Natural killer cell (primary cell): ENCODE measurements at regions not wholly inside any gene's neighbourhood (a gene's known extent, or its start where the extent isn't known, plus 50 kb on each side); places are given as distances from the start of the nearest gene placed in this dataset.

Source experiments
- ATAC-seq, 3 donors: fragments of 150-1000 bp in 2 of 3; fragments of 200-7000 bp in 1 of 3; cut with Tn5 transposase; 1 replicate in 1 of 3; 2 replicates in 2 of 3; pipeline ENCODE4 v1.10.0; 2021; ENCODE audit warnings: mild to moderate bottlenecking in 2 of 3, moderate library complexity in 2 of 3
- DNase-seq, 2 donors: peaks; one replicate each; pipeline versions ENCODE4 v3.0.0 to v3.0.0-alpha.2; 2013 to 2021; ENCODE audit warnings: mixed read lengths in 1 of 2
- H3K27ac ChIP-seq: one replicate; pipeline ENCODE4 v1.5.1; 2013; ENCODE audit warnings: mild to moderate bottlenecking, low read length
- H3K27me3 ChIP-seq: one replicate; pipeline ENCODE4 v1.6.1; 2013; ENCODE audit warnings: low read length; ENCODE audit not compliant: control insufficient read depth, insufficient read depth
- H3K36me3 ChIP-seq: one replicate; pipeline ENCODE4 v1.6.1; 2013; ENCODE audit warnings: low read length; ENCODE audit not compliant: control insufficient read depth, insufficient read depth
- H3K4me1 ChIP-seq: one replicate; pipeline ENCODE4 v1.6.1; 2013; ENCODE audit warnings: low read length; ENCODE audit not compliant: control insufficient read depth, insufficient read depth
- H3K4me3 ChIP-seq: one replicate; pipeline ENCODE4 v1.5.1; 2013; ENCODE audit warnings: low read length
- H3K9me3 ChIP-seq: one replicate; pipeline ENCODE4 v1.6.1; 2013; ENCODE audit warnings: low read length; ENCODE audit not compliant: control insufficient read depth, insufficient read depth
- H3K27ac Mint-ChIP-seq, 2 donors: one replicate each; pipeline ENCODE4 v1.8.0; 2022; ENCODE audit warnings: mild to moderate bottlenecking in 2 of 2, mixed read lengths in 2 of 2, moderate library complexity in 1 of 2
- H3K27me3 Mint-ChIP-seq, 2 donors: one replicate each; pipeline ENCODE4 v1.8.0; 2022; ENCODE audit warnings: low read depth in 2 of 2, mixed read lengths in 2 of 2
- H3K36me3 Mint-ChIP-seq: one replicate; pipeline ENCODE4 v1.8.0; 2022; ENCODE audit warnings: mixed read lengths
- H3K4me1 Mint-ChIP-seq, 2 donors: one replicate each; pipeline ENCODE4 v1.8.0; 2022; ENCODE audit warnings: mixed read lengths in 2 of 2
- H3K4me3 Mint-ChIP-seq: one replicate; pipeline ENCODE4 v1.8.0; 2022; ENCODE audit warnings: mild to moderate bottlenecking, moderate library complexity, mixed read lengths
- H3K9me3 Mint-ChIP-seq, 2 donors: one replicate each; pipeline ENCODE4 v1.8.0; 2022; ENCODE audit warnings: mixed read lengths in 2 of 2
- WGBS: methylation state at CpG from one replicate; pipeline ENCODE4 v1.1.7; 2013; ENCODE audit warnings: missing lambda C conversion rate; ENCODE audit not compliant: insufficient coverage; 5-methylcytosine and 5-hydroxymethylcytosine counted together
- intact Hi-C: fragments of 100-400 bp; cut with micrococcal nuclease; formaldehyde crosslinking; loops from one replicate; pipeline ENCODE4 v1.14.2; 2022
- TF ChIP-seq, protein P1 (sequence below): fragments of 200-600 bp; IDR thresholded peaks from one replicate; pipeline ENCODE4 v1.8.0; 2022; ENCODE audit warnings: antibody characterized with exemption

DNA sequence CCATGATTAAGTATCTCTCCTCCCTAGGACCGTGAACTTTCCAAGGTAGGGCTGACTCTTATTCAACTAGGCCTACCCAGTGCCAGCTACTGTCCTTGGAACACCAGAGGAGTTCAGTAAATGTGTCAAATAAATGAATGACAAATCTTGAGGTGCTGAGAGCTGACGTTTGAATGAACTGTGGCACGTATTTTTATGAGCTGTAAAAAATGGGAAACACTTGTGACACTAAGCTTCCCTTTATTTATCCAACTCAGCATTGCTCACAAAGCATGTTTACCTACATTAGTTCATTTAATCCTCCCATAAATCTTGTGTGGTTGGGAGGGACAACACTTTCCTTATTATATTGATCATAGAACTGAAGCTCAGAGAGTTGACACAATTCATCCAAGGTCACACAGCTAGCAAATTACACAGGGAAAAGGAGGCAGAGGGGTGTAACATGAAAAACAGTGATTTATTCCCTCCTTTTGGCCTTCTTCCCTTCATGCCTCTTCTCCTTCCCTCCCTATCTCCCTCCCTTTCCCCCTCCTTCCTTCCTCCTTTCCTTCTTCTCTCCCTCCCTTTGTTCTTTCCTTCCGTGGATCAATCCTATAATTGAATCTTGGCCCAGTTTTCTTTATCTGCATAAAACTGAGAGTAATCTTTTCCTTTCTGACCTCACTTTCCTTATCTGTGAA lies 412.6 kb downstream of the DMRT2 start:
- no peaks in the 10 kb centered on the region for H3K36me3 ChIP-seq
- no peaks in the 10 kb centered on the region for H3K27me3 ChIP-seq
- DNase-seq = no peak
- H3K36me3 Mint-ChIP-seq = no peaks in the 10 kb centered on the region
- ATAC-seq = no peak
- no peaks in the 10 kb centered on the region for H3K9me3 Mint-ChIP-seq
- H3K4me1 ChIP-seq = no peaks in the 10 kb centered on the region
- intact Hi-C loops = no loop called here
- H3K9me3 ChIP-seq = no peaks in the 10 kb centered on the region
- H3K27ac ChIP-seq = no peak overlapping the region
- 94% methylated on average over 4 of the region's 4 CpGs for WGBS
- TF ChIP-seq, protein P1, sequence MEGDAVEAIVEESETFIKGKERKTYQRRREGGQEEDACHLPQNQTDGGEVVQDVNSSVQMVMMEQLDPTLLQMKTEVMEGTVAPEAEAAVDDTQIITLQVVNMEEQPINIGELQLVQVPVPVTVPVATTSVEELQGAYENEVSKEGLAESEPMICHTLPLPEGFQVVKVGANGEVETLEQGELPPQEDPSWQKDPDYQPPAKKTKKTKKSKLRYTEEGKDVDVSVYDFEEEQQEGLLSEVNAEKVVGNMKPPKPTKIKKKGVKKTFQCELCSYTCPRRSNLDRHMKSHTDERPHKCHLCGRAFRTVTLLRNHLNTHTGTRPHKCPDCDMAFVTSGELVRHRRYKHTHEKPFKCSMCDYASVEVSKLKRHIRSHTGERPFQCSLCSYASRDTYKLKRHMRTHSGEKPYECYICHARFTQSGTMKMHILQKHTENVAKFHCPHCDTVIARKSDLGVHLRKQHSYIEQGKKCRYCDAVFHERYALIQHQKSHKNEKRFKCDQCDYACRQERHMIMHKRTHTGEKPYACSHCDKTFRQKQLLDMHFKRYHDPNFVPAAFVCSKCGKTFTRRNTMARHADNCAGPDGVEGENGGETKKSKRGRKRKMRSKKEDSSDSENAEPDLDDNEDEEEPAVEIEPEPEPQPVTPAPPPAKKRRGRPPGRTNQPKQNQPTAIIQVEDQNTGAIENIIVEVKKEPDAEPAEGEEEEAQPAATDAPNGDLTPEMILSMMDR = no peak
- no peak overlapping the region for H3K27ac Mint-ChIP-seq
- peaks cover 0 to 6% of the 10 kb centered on the region in 2 donors for H3K27me3 Mint-ChIP-seq
- H3K4me3 ChIP-seq = no peak overlapping the region
- no peaks in the 10 kb centered on the region for H3K4me1 Mint-ChIP-seq
- H3K4me3 Mint-ChIP-seq = no peak overlapping the region

DNA sequence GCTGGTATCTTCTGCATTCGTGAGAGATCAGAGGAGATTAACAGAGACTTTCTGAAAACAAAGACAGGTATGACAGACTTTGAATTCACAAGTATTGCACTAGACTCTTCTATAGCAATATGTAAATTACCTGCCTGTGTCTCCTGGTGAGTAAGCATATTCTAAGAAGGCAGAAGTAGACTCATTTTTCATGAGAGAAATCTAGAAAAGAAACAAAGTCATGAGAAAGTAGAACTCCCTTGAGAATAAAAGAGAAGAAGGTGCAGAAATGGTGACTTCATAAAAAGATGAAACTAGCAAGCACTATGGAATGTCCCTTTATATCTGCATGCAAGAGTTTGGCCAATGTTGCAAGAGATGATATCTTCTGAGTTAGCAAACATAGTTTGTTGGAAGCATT lies 419.8 kb downstream of the DMRT2 start:
- Histone ChIP-seq H3K27ac (no peak overlapping the region), H3K9me3 (no peaks in the 10 kb centered on the region), H3K4me1 (no peaks in the 10 kb centered on the region), H3K27me3 (no peaks in the 10 kb centered on the region), H3K36me3 (no peaks in the 10 kb centered on the region), H3K4me3 (no peak overlapping the region)
- ATAC-seq = no peak
- H3K4me3 Mint-ChIP-seq = no peak overlapping the region
- 75% methylated on average over 1 of the region's 1 CpG for WGBS
- H3K27me3 Mint-ChIP-seq = peaks cover 0 to 4% of the 10 kb centered on the region in 2 donors
- intact Hi-C loops = no loop called here
- peaks cover 2 to 6% of the 10 kb centered on the region in 2 donors for H3K9me3 Mint-ChIP-seq
- DNase-seq = no peak
- TF ChIP-seq, protein P1 = no peak
- H3K4me1 Mint-ChIP-seq = no peaks in the 10 kb centered on the region
- no peak overlapping the region for H3K27ac Mint-ChIP-seq
- H3K36me3 Mint-ChIP-seq = no peaks in the 10 kb centered on the region

DNA sequence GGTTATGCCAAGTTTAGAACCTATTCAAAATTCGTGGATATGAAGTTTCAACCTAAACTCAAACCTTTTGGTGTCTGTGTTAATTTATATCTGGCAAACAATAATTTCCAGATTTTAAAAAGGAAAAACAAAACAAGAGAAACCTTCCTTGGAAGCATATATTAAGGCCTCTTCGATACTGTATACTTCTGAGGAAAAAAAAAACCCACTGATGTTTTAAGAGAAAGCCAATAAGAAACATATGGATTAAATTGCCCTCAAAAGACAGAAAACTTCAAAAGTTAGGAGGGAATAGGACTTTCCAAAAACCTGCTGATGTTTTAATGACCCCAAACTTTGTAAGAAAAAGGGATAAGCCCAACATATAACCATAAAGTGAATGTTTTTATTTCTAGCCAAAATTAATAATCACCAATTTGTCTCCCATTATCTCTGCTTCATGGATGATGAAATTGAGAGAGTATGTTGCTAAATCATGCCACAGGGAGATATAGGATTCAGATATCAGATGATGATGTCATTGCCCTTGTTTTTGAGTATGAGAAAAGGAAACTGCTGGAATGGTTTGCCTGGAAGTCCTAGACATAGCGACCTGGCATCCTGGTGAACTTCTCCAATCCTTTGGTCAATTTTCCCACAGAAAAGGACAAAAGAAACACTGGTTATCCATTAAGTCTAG lies 423.9 kb downstream of the DMRT2 start:
- H3K4me1 Mint-ChIP-seq = no peaks in the 10 kb centered on the region
- H3K27me3 Mint-ChIP-seq = no peaks in the 10 kb centered on the region

More for the DNA sequence above, 423.9 kb downstream of the DMRT2 start:
- WGBS = 33% methylated on average over 1 of the region's 3 CpGs
- peaks cover 2 to 6% of the 10 kb centered on the region in 2 donors for H3K9me3 Mint-ChIP-seq
- H3K27ac Mint-ChIP-seq = no peak overlapping the region
- no peak for ATAC-seq
- Histone ChIP-seq H3K9me3 (no peaks in the 10 kb centered on the region), H3K36me3 (no peaks in the 10 kb centered on the region), H3K4me3 (no peak overlapping the region), H3K27me3 (no peaks in the 10 kb centered on the region), H3K4me1 (no peaks in the 10 kb centered on the region), H3K27ac (no peak overlapping the region)
- no peaks in the 10 kb centered on the region for H3K36me3 Mint-ChIP-seq
- no peak for DNase-seq
- no peak overlapping the region for H3K4me3 Mint-ChIP-seq
- intact Hi-C loops = no loop called here
- TF ChIP-seq, protein P1 = no peak
